PC-9 (cell line): ENCODE measurements at regions not wholly inside any gene's neighbourhood (a gene's known extent, or its start where the extent isn't known, plus 50 kb on each side); places are given as distances from the start of the nearest gene placed in this dataset.

Experiments
- EZH2 ChIP-seq: fragments of 200-600 bp; sonication (generic); IDR thresholded peaks from 2 replicates; pipeline ENCODE4 v1.8.0; 2017; ENCODE audit warnings: antibody characterized with exemption, low read depth
- TF ChIP-seq, protein P1 (sequence below): fragments of 200-600 bp; sonication (generic); conservative IDR thresholded peaks from 2 replicates; pipeline ENCODE4 v1.6.1; 2017; ENCODE audit warnings: mixed run types, antibody characterized with exemption, mild to moderate bottlenecking, moderate library complexity

DNA sequence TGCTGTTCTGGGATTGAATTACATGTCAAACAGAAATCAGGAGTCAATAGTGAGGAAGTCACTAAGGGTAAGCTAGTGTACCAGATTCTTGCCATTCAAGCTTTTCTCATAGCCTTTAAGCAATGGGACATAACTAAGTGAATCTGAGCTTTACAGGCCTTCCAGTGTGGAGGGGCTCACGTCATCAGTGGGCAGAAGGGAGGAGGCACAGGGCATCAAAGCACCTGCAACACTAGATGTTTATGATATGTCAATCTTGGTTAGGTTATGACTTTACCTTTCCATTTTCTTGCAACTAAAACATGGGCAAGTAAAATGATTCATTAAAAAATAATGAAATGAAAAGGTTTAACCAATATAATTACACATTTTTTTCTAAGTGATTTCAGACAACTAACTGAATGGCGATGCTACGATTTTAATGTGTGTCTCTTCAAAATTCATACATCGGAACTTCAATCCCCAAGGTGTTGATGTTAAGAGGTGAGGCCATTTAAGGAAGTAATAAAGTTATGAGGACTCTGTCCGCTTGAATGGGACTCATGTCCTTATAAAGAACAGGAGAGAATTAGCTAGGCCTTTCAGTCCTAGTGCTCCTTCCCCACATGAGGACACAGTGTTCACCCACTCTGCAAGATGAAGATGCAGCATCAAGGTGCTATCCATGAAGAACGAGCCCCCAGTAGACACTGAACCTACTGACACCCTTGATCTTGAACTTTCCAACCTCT, 1169.2 kb upstream of the NXPH2 start:
- TF ChIP-seq, protein P1, sequence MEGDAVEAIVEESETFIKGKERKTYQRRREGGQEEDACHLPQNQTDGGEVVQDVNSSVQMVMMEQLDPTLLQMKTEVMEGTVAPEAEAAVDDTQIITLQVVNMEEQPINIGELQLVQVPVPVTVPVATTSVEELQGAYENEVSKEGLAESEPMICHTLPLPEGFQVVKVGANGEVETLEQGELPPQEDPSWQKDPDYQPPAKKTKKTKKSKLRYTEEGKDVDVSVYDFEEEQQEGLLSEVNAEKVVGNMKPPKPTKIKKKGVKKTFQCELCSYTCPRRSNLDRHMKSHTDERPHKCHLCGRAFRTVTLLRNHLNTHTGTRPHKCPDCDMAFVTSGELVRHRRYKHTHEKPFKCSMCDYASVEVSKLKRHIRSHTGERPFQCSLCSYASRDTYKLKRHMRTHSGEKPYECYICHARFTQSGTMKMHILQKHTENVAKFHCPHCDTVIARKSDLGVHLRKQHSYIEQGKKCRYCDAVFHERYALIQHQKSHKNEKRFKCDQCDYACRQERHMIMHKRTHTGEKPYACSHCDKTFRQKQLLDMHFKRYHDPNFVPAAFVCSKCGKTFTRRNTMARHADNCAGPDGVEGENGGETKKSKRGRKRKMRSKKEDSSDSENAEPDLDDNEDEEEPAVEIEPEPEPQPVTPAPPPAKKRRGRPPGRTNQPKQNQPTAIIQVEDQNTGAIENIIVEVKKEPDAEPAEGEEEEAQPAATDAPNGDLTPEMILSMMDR: no peak
- no peak for TF ChIP-seq EZH2
